Endothelial cell of umbilical vein (primary cell): ENCODE measurements at regions not wholly inside any gene's neighbourhood (a gene's known extent, or its start where the extent isn't known, plus 50 kb on each side); places are given as distances from the start of the nearest gene placed in this dataset.

Experiments
- BruUV-seq: library from RNA; stranded (reverse); fragments of 400-500 nt; replicated peaks from 2 replicates; lab custom pipeline; 2021; lab: Mats Ljungman, UMichigan
- CTCF ChIA-PET: fragments of 300-600, 350-600 bp; sonication (Branson Sonifier 250); formaldehyde crosslinking; loops from one replicate; lab custom pipeline; 2021; ENCODE audit warnings: antibody characterized with exemption, inconsistent platforms; lab: Charles Lee
- POLR2A ChIA-PET: fragments of 300-600, 350-600 bp; sonication (Branson Sonifier 250); formaldehyde crosslinking; loops from one replicate; lab custom pipeline; 2021; ENCODE audit warnings: antibody characterized with exemption, inconsistent platforms; lab: Charles Lee
- DNase-seq: peaks from one replicate; pipeline ENCODE4 v3.0.0-alpha.2; 2011; ENCODE audit warnings: low read depth, low spot score
- FAIRE-seq: peaks from 2 replicates; lab custom pipeline; 2011; peaks lifted over from hg19 to GRCh38; lab: Jason Lieb, UNC
- H2AFZ ChIP-seq: 2 replicates; pipeline ENCODE4 v1.6.0; 2012; ENCODE audit warnings: low read depth, low read length, control low read depth, inconsistent platforms
- H3K27ac ChIP-seq: 2 replicates; pipeline ENCODE4 v1.5.1; 2011; ENCODE audit warnings: low read depth, mild to moderate bottlenecking, control low read depth, low read length, moderate library complexity; ENCODE audit not compliant: insufficient read depth
- H3K27me3 ChIP-seq, 2 experiments: 2 replicates each; pipeline versions ENCODE4 v1.6.0 to v1.6.1; 2011; ENCODE audit warnings: low read length in 2 of 2, mixed read lengths in 1 of 2; ENCODE audit not compliant: control insufficient read depth in 2 of 2, insufficient read depth in 2 of 2
- H3K36me3 ChIP-seq, 2 experiments: 2 replicates in 1 of 2; 3 replicates in 1 of 2; pipeline ENCODE4 v1.5.1; 2011; ENCODE audit warnings: low read length in 2 of 2, mild to moderate bottlenecking in 1 of 2, moderate library complexity in 1 of 2; ENCODE audit not compliant: control insufficient read depth in 2 of 2, insufficient read depth in 2 of 2; ENCODE audit errors: extremely low read depth in 1 of 2
- H3K4me1 ChIP-seq: 3 replicates; pipeline ENCODE4 v1.5.1; 2011; ENCODE audit warnings: mild to moderate bottlenecking, low read length; ENCODE audit not compliant: control insufficient read depth, insufficient read depth; ENCODE audit errors: extremely low read depth
- H3K4me2 ChIP-seq: 2 replicates; pipeline ENCODE4 v1.6.1; 2011; ENCODE audit warnings: low read length, control low read depth, mixed read lengths; ENCODE audit not compliant: insufficient read depth
- H3K4me3 ChIP-seq, 3 experiments: fragments of 200-600 bp in 1 of 3; sonication (generic), shearing (Covaris generic) in 1 of 3; replicated peaks in 1 of 3; 2 replicates each; pipeline ENCODE4 v1.5.1; 2011 to 2016; ENCODE audit warnings: control low read depth in 3 of 3, low read length in 3 of 3, mild to moderate bottlenecking in 2 of 3, inconsistent platforms in 1 of 3, low read depth in 1 of 3, moderate library complexity in 1 of 3; ENCODE audit not compliant: insufficient read depth in 1 of 3
- H3K79me2 ChIP-seq: 2 replicates; pipeline ENCODE4 v1.6.0; 2012; ENCODE audit warnings: low read length, inconsistent platforms; ENCODE audit not compliant: control insufficient read depth, insufficient read depth
- H3K9ac ChIP-seq: replicated peaks from 2 replicates; pipeline ENCODE3; 2011; ENCODE audit warnings: low read length, control low read depth; ENCODE audit not compliant: insufficient read depth; ENCODE audit errors: extremely low read depth
- H3K9me1 ChIP-seq: replicated peaks from 3 replicates; pipeline ENCODE4 v1.6.0; 2011; ENCODE audit warnings: mild to moderate bottlenecking, low read length; ENCODE audit not compliant: control insufficient read depth, insufficient read depth; ENCODE audit errors: extremely low read depth
- H3K9me3 ChIP-seq: replicated peaks from 2 replicates; pipeline ENCODE4 v1.5.1; 2012; ENCODE audit warnings: low read length, inconsistent platforms; ENCODE audit not compliant: control insufficient read depth, insufficient read depth
- H4K20me1 ChIP-seq: replicated peaks from 2 replicates; pipeline ENCODE3; 2011; ENCODE audit warnings: mild to moderate bottlenecking, low read length; ENCODE audit not compliant: control insufficient read depth, insufficient read depth; ENCODE audit errors: extremely low read depth
- CTCF ChIP-seq, 2 donors: IDR thresholded peaks; 1 replicate in 1 of 2; 2 replicates in 1 of 2; pipeline ENCODE4 v1.5.1; 2011; ENCODE audit warnings: low read length in 2 of 2, mild to moderate bottlenecking in 2 of 2, moderate library complexity in 2 of 2, control low read depth in 1 of 2, inconsistent platforms in 1 of 2, low read depth in 1 of 2; ENCODE audit not compliant: insufficient read depth in 1 of 2; ENCODE audit errors: extremely low read depth in 1 of 2
- EZH2 ChIP-seq: IDR thresholded peaks from 2 replicates; pipeline ENCODE4 v1.6.1; 2012; ENCODE audit warnings: borderline replicate concordance, low read depth, mild to moderate bottlenecking, moderate library complexity, low read length, inconsistent platforms; ENCODE audit not compliant: severe bottlenecking
- FOS ChIP-seq: IDR thresholded peaks from 2 replicates; pipeline ENCODE4 v1.6.1; 2011; ENCODE audit warnings: mild to moderate bottlenecking, low read length, moderate library complexity, borderline replicate concordance; ENCODE audit not compliant: insufficient read depth
- GATA2 ChIP-seq: IDR thresholded peaks from 2 replicates; pipeline ENCODE4 v1.7.0; 2011; ENCODE audit warnings: low read depth, mild to moderate bottlenecking, moderate library complexity, mixed read lengths, low read length; ENCODE audit not compliant: insufficient read length, insufficient read depth
- JUN ChIP-seq: IDR thresholded peaks from 2 replicates; pipeline ENCODE4 v1.6.1; 2011; ENCODE audit warnings: borderline replicate concordance, low read depth; ENCODE audit not compliant: insufficient read length, insufficient read depth
- MAX ChIP-seq: IDR thresholded peaks from 2 replicates; pipeline ENCODE4 v1.6.1; 2011; ENCODE audit not compliant: insufficient read depth, insufficient read length
- MYC ChIP-seq: IDR thresholded peaks from one replicate; pipeline ENCODE4 v1.6.1; 2011; ENCODE audit warnings: mild to moderate bottlenecking, low read depth, low read length
- POLR2A ChIP-seq: IDR thresholded peaks from 2 replicates; pipeline ENCODE4 v1.6.1; 2012; ENCODE audit warnings: low read depth, mild to moderate bottlenecking, control low read depth, low read length
- POLR2AphosphoS5 ChIP-seq: IDR thresholded peaks from 2 replicates; pipeline ENCODE4 v1.6.1; 2012; ENCODE audit warnings: low read depth, mild to moderate bottlenecking, control low read depth, low read length, moderate library complexity; ENCODE audit not compliant: insufficient read depth
- dilution Hi-C: fragments of 300-500 bp; cut with MboI; formaldehyde crosslinking; loops from one replicate; pipeline ENCODE4 v1.15.0; 2019; ENCODE audit warnings: low sequenced_read_pairs; ENCODE audit not compliant: extremely low pct_ligation_motif_present
- intact Hi-C: fragments of 100-400 bp; cut with micrococcal nuclease; formaldehyde crosslinking; loops from one replicate; pipeline ENCODE4 v1.10.0; 2022

GRCh38 chr7:142364551-142364950 lies 106.7 kb upstream of the PRSS58 start:
- no peaks in the 10 kb centered on the region for H3K36me3 ChIP-seq
- no peak overlapping the region for H3K27ac ChIP-seq
- DNase-seq (no peak), FAIRE-seq (no peak)
- no peak overlapping the region for H2AFZ ChIP-seq
- H3K4me2 ChIP-seq: no peak overlapping the region
- CTCF ChIA-PET: interaction anchor here (1.5 kb wide), 1 partner anchor 8 kb away, joined by 3 read pairs; no protein-coding TSS in a partner anchor
- H3K79me2 ChIP-seq: no peaks in the 10 kb centered on the region
- TF ChIP-seq CTCF (IDR thresholded peaks at IDR 0.05; ENCODE audit: extremely low read depth in 1 of 2, insufficient read depth in 1 of 2, low read depth in 1 of 2, low read length in 2 of 2) (no peak), POLR2A (no peak), JUN (no peak), FOS (no peak), GATA2 (no peak), EZH2 (no peak), MAX (no peak), MYC (no peak), POLR2AphosphoS5 (no peak)
- H3K4me3 ChIP-seq: no peak overlapping the region
- no peaks in the 10 kb centered on the region for H3K4me1 ChIP-seq
- no peaks in the 10 kb centered on the region for H3K27me3 ChIP-seq
- H3K9me1 ChIP-seq: no peaks in the 10 kb centered on the region
- no TSS peak for BruUV-seq
- no peaks in the 10 kb centered on the region for H3K9me3 ChIP-seq
- no peaks in the 10 kb centered on the region for H4K20me1 ChIP-seq
- POLR2A ChIA-PET: no interaction called here
- intact Hi-C loops (no loop called here), dilution Hi-C loops (no loop called here)
- H3K9ac ChIP-seq: no peak overlapping the region
